HG03558 (cell line): ENCODE measurements at regions not wholly inside any gene's neighbourhood (a gene's known extent, or its start where the extent isn't known, plus 50 kb on each side); places are given as distances from the start of the nearest gene placed in this dataset.

ENCODE experiments used
- ATAC-seq: cut with Tn5 transposase; IDR thresholded peaks from one replicate; pipeline ENCODE4 v1.9.1; 2021; ENCODE audit warnings: moderate number of reproducible peaks; ENCODE audit not compliant: unreplicated experiment; ENCODE audit errors: extremely low read depth

- no peak for ATAC-seq
Measured at GRCh38 chrX:39667736-39668482, 429.8 kb downstream of the BCOR start.

DNA sequence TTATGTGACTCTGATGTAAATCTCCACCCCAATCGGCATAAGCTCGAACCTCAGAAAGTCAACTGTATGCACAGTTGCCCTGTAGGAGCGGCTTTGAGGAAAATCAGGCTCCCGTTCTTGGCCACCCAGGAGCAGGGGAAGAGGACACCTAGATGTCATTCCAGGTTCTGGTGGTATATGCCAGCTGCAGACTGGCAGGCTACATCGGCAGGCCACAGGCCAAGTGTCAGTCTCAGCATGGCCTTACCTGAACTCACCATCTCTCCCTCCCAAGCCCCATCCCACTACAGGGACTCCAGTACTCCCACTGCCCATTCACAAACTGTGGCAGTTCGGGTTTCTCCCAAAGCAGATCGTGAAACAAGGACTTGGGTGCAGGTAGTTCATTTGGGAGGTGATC is 428.1 kb downstream of the BCOR start:
- ATAC-seq = no peak

DNA sequence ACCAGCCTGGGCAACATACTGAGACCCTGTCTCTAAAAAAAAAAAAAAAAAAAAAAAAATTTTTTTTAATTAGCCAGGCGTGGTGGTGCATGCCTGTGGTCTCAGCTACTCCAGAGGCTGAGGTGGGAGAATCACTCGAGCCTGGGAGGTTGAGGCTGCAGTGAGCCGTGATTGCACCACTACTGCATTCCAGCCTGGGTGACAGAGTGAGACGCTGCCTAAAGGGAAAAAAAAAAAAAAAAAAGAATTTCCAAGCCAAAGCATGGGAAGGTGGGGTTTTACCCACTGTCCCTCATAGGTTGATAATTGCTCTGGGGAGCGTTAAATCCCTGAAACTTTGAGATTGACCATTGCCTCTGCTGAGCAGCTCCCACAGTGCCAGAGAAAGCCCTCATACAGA is 427.5 kb downstream of the BCOR start:
- ATAC-seq = no peak

DNA sequence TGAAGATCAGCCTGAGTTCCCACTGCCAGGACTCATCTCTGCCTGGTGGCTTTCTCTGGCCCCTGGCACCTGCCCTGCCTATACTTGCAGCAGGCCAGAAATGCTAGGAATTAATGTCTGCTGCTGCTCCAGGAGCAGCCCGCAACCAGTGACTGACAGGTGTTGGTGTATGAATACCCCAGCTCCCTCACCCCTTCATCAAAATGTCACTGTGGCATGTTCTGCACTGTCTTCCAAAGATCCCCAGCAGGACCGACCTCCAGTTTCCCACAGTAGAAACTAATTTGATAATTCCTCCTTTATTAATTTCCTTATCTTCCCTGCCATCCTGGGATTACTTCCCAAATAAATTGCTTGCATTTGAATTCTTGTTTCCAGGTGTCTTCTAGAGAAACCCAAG is 425.4 kb downstream of the BCOR start:
- no peak for ATAC-seq

DNA sequence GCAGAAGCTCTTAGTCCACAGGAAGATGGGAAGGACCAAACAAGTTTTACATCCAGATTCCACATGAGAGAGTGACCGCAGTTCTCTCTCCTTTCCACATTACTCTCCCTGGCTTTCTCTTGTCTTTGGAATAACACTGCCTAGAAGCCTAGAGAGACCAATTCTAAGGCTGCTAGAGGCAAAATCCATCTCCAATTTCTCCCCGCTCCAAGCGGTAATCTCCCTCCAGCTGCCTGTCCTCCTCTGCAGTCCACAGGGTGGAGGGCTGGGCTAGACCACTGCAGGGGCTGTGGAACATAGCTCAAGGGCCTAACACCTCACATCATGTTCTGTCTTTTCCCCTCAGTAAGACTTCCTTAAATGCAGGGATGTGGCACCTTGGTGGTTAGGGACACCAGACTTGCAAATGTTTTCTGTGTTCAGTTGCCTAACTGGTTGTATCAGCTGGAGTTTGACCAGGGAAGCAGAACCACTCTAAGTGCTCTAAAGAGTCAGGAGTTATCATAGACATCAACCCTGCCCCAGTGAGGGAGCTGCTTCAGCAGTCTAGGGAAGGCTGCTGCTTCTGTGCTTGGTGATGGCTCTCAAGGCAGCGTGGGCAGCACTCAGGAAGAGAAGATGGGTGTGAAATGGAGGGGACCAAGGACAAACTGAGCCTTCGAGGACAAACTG is 423.1 kb downstream of the BCOR start:
- no peak for ATAC-seq

- no peak for ATAC-seq
Measured at GRCh38 chrX:39675162-39675553, 422.6 kb downstream of the BCOR start.

DNA sequence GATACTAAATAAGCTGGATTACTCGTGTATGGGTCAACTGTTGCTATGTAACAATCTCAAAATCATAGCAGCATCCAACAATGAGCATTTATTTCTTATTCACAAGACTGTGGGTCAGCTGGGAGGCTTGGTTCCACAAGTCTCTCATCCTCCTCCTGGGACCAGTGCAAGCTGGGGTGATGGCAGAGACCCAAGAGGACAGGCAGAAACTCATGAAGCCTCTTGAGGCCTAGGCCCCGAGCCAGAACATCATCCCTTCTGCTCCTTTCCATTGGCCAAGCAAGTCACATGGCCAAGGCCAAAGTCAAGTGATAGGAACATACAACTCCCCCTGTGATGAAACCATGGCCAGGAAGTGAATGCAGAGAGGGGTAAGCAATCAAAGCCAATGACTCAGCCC is 422.1 kb downstream of the BCOR start:
- ATAC-seq = no peak

DNA sequence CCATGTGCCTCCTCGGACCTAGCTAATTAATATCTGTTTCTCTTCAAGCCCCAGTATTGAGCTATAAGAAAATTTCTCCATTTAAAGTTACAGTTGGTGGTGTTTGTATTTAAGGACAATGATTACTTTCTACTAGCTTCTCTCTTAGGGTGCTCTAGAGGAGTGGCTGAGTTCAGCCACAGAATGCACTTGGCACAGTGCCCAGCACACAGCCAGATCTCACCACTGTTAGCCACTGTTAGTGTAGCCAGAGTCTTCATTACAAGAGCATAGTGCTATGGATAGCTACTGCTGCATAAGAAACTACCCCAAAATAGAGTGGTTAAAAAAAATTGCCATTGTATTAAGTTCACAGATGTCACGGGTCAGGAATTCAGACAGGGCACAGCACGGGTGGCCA is 421.3 kb downstream of the BCOR start:
- ATAC-seq = no peak

GRCh38 chrX:39677585-39677977 is 420.2 kb downstream of the BCOR start:
- ATAC-seq = no peak

- no peak for ATAC-seq
Measured at GRCh38 chrX:39677978-39678791, 419.6 kb downstream of the BCOR start.

GRCh38 chrX:39678914-39679313 is 418.8 kb downstream of the BCOR start:
- ATAC-seq = no peak

DNA sequence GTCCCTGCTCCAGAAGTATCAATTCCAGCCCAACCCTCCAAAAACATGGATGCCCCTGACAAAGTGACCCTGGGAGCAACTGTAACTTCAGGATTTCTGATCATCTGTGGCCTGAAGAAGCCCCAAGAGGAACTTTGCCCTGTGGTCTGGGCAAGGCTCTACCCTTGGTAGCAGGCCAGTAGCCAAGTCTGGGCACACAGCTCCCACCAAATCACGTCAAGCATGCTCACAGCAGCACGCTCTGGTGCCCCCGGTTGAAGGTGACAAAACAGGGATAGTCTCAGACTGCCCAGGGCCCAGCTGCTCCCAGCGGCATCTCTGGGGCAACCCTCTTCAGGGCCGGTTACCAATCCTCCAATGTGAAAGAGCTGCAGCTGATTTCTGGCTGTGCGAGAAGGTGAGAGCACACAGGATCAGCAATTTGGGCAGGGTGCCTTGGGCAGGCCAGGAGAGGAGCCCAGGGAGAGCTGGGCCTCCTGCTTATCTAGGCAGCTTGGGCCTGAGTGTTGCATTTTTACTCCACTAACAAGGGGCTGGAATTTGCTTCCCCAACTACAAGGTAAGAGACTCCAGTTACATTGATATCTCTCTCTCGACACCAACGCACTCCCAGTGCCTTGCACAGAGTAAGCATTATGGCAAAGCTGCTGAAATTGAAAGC is 418.1 kb downstream of the BCOR start:
- no peak for ATAC-seq

DNA sequence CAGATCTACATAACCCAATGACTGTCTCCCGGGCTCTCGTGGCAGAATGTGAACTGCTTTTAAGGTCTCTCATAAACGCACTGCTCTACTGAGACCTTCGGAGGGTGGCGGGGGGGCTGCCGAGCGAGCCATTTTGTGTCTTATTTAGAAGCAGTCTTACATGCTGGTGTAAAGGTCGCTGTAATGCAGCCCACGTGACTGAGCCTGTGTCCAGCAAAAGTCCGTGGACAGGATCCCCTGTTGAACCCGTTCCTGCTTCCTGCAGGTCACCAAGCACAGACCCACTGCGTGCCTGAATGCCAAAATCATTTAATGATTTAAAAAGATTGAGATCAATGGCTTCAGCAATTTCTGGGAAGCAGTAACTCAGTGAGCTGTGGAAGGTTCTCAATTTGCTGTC is 415.9 kb downstream of the BCOR start:
- no peak for ATAC-seq

DNA sequence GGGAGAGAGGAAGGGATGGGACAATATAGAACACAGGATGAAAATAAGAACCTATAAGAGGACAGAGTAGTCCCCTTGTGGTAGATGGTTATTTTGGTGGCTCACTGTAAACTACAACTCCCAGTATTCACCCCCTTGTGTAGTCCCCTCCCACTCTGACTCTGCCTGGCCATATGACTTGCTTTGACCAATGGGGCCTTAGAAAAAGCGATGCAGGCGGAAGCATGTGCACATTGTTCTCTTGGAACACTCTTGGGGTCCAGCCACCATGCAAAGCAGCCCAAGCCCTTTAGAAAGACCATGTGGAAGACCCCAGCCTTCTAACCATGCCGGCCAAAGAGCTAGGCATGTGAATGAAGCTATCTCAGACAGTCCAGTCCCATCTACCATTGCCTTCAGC is 415.0 kb downstream of the BCOR start:
- ATAC-seq = no peak

GRCh38 chrX:39688219-39688575 is 409.6 kb downstream of the BCOR start:
- no peak for ATAC-seq

GRCh38 chrX:39688576-39689375 is 409.0 kb downstream of the BCOR start:
- no peak for ATAC-seq

DNA sequence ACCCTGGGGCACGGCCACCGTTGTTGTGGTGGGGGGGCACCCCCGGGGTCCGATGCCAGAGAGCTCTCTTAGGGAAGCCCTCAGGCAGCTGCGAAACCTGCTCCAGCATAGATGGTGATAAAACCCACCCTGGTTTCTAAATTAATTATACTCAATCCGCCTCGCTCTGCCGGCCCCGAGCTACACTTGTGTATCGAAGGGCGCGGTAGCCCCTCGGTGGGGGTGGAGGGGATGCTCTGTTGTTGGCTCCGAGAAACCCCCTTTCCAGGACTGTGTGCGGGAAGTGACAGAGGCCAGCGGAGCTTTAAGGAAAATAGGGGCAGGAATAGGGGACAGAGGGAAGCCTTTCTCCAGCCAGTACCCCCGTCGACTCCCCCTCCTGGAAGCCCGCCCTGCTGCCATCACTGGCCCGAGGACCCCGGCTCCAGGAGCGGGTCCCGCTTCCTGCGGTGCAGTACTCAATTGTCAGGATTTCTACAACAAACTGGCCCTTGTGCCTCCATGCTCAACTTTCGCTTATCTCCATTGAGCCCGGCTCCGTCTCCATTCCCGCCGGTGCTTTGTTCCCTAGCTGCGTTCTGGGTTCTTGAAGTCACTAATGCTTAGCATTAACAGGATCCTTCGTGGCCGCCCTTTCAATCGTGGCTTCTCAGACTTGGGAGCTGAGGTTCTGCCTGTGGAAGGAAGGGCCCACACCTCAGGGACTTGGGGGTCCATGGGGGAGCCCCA is 408.2 kb downstream of the BCOR start:
- ATAC-seq = no peak

- ATAC-seq = no peak
Measured at GRCh38 chrX:39690541-39691415, 407.0 kb downstream of the BCOR start.
